GM12891 (cell line): ENCODE measurements at regions not wholly inside any gene's neighbourhood (a gene's known extent, or its start where the extent isn't known, plus 50 kb on each side); places are given as distances from the start of the nearest gene placed in this dataset.
"Not testable (repeated sequence)": the region's sequence is repeated elsewhere in the genome, so short reads cannot be mapped to it uniquely, and the experiment has no call there.

ENCODE experiments used
- POLR2A ChIP-seq: IDR thresholded peaks from 2 replicates; pipeline ENCODE4 v1.6.1; 2011; ENCODE audit warnings: low read depth, low read length, control low read depth
- POLR2AphosphoS5 ChIP-seq: IDR thresholded peaks from 2 replicates; pipeline ENCODE4 v1.6.1; 2011; ENCODE audit warnings: low read depth, low read length, control low read depth

- TF ChIP-seq POLR2AphosphoS5, POLR2A: not testable (repeated sequence)
These were observed 150.5 kb downstream of the CDY2A start for GRCh38 chrY:18176118-18176517.
